ENCODE measurements at regions not wholly inside any gene's neighbourhood (a gene's known extent, or its start where the extent isn't known, plus 50 kb on each side); places are given as distances from the start of the nearest gene placed in this dataset.

DNA sequence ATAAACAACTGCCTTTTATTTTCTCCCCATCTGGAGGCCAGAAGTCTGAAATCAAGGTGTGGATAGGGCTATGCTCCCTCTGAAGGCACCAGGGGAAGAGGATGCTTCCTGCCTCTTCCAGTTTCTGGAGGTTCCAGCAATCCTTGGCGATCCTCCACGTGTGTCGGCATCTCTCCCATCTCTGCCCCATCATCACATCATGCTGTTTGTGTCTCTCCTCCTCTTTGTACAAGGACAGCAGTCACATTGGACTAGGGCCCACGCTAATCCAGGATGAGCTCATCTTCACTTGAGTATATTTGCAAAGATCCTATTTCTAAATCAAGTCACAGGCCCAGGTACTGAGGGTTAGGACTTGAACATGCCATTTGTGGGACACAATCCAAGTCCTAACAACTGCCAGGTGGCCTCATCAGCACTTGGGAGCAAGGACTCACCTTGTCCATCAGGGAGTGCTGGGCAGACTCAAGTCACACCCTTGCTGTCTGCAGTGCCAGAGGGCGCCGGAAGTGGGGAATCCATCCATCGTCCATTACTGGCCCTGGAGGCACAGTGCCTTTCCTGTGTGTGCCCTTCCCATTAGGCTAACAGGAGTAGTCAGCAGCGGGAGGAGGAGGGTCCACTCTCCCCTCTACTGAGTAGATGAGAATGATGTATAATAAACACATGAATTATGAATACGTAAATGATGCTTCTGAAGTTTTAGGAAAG is 185.4 kb upstream of the AJAP1 start:
- TF ChIP-seq, protein P1, sequence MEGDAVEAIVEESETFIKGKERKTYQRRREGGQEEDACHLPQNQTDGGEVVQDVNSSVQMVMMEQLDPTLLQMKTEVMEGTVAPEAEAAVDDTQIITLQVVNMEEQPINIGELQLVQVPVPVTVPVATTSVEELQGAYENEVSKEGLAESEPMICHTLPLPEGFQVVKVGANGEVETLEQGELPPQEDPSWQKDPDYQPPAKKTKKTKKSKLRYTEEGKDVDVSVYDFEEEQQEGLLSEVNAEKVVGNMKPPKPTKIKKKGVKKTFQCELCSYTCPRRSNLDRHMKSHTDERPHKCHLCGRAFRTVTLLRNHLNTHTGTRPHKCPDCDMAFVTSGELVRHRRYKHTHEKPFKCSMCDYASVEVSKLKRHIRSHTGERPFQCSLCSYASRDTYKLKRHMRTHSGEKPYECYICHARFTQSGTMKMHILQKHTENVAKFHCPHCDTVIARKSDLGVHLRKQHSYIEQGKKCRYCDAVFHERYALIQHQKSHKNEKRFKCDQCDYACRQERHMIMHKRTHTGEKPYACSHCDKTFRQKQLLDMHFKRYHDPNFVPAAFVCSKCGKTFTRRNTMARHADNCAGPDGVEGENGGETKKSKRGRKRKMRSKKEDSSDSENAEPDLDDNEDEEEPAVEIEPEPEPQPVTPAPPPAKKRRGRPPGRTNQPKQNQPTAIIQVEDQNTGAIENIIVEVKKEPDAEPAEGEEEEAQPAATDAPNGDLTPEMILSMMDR (IDR thresholded peaks at IDR 0.05): no peak
- no peak for TF ChIP-seq POLR2A (IDR thresholded peaks at IDR 0.05)
